ENCODE measurements at regions not wholly inside any gene's neighbourhood (a gene's known extent, or its start where the extent isn't known, plus 50 kb on each side); places are given as distances from the start of the nearest gene placed in this dataset.
"Not testable (repeated sequence)": the region's sequence is repeated elsewhere in the genome, so short reads cannot be mapped to it uniquely, and the experiment has no call there.

GRCh38 chr1:223961985-223962384 is 116.2 kb upstream of the TP53BP2 start:
- DNase-seq (ENCODE audit: low spot score) = not testable (repeated sequence)

- not testable (repeated sequence) for DNase-seq (ENCODE audit: low spot score)
Observed at GRCh38 chr1:223952801-223953200, 107.1 kb upstream of the TP53BP2 start.

- DNase-seq (ENCODE audit: low spot score) = not testable (repeated sequence)
Observed at GRCh38 chr1:223951551-223951950, 105.8 kb upstream of the TP53BP2 start.

GRCh38 chr1:223949944-223950343 is 104.2 kb upstream of the TP53BP2 start:
- DNase-seq (ENCODE audit: low spot score) = not testable (repeated sequence)

DNA sequence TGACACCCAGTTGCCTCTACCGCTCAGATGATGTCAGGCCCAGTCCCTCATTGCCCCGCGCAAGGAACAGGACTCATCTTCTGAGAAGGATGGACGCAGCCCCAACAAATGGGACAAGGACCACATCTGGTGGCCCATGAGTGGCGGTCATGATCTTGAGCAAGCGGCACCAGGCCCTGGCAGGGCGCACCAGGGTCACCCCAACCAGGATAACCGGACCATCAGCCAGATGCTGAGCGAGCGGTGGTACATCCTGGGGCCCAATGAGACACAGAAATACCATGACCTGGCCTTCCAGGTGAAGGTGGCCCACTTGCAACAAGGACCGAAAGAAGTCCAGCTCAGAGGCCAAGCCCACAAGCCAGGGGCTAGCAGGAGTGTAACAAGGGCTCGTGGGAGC is 102.3 kb upstream of the TP53BP2 start:
- DNase-seq (ENCODE audit: low spot score) = not testable (repeated sequence)

DNA sequence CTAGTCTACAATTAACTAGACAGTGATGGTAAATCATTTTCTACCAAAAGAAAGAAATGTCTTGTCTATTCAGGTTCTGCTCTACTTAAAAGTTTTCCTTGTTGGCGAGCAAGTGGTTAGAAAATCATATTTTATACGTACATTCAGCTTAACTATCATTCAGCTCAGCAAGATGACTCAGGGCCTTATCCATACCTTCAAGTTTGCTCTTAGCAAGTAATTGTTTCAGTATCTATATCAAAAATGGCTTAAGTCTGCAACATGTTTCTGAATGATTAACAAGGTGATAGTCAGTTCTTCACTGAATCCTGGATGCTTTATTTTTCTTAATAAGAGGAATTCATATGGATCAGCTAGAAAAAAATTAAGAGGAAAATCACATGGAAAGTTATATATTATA is 90.8 kb upstream of the TP53BP2 start:
- not testable (repeated sequence) for DNase-seq (ENCODE audit: low spot score)

GRCh38 chr1:223931476-223931875 is 85.7 kb upstream of the TP53BP2 start:
- not testable (repeated sequence) for DNase-seq (ENCODE audit: low spot score)

- DNase-seq (ENCODE audit: low spot score) = not testable (repeated sequence)
Observed at GRCh38 chr1:223920805-223921204, 75.1 kb upstream of the TP53BP2 start.

- not testable (repeated sequence) for DNase-seq (ENCODE audit: low spot score)
Observed at GRCh38 chr1:223915476-223915875, 69.7 kb upstream of the TP53BP2 start.

DNA sequence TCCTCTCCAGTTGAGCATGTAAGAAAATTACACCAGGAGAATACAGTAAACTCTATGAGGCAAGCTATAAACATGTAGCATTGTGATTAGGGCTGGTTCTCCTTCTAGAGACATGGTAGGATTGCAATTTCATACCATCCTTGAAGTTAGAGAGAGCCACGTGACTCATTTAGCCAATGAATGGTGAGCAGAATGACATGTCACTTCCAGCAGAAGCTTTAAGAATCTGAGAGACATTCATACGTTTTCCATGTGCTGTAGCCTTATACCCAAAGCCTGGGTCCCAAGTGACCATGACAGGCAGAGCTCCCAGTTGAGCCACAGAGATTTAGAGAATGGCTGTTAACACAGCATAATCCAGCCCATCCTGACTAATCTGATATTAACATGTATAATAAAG is 68.0 kb upstream of the TP53BP2 start:
- DNase-seq (ENCODE audit: low spot score) = not testable (repeated sequence)

- DNase-seq (ENCODE audit: low spot score) = not testable (repeated sequence)
Observed at GRCh38 chr1:223907943-223908587, 62.3 kb upstream of the TP53BP2 start.

DNA sequence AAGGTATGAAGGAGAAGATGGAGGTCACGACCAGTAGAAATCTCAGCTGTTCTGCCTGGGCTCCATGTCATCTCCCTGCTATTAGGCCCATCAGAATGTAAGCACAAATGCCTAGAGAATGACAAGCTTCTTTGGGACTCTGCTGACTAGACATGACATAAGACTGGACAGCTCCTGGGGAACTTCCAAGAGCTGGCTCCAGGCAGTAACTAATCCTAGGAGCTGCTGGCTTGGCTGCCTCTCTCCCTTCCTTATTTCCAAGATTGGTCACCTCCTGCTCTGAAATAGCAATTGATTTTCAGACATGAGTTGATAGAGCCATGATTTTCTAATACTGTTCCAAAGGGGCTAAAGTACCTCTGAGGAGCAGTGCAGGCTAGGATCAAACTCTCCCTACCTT is 57.5 kb upstream of the TP53BP2 start:
- not testable (repeated sequence) for DNase-seq (ENCODE audit: low spot score)

DNA sequence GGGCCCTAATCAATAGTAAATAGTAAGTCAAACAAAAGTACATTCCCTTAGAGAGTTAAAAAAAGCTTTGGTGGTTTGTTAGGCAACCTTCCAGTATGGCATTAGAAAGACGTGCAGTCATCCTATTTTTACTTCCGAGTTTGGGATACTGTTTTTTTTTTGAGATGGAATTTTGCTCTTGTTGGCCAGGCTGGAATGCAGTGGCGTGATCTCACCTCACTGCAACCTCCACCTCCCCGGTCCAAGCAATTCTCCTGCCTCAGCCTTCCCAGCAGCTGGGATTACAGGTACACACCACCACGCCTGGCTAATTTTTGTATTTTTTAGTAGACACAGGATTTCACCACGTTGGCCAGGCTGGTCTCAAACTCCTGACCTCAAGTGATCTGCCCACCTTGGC is 54.0 kb upstream of the TP53BP2 start:
- not testable (repeated sequence) for DNase-seq (ENCODE audit: low spot score)

- not testable (repeated sequence) for DNase-seq (ENCODE audit: low spot score)
Observed at GRCh38 chr1:223897097-223897496, 51.4 kb upstream of the TP53BP2 start.

DNA sequence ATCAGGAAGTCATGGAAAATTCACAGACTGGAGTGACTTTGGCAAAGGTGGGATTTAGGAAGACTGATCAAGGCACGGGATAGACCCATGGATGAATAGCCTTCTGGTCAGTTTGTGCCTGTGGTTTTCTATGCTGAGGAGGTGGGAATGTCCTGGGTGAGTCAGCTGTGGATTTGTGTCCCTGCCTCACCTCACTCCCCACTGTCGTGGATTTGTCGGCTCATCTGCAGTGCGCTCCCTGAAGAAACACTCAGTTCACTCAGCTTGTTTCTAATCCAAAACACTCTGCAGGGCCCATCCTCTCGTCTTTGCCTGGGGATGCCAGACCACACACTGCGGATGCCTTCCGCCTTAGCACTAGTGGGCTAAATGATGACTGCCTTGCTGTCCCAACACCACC is 50.2 kb upstream of the TP53BP2 start:
- not testable (repeated sequence) for DNase-seq (ENCODE audit: low spot score)

All from AG20443 (cell line).